ENCODE measurements at regions not wholly inside any gene's neighbourhood (a gene's known extent, or its start where the extent isn't known, plus 50 kb on each side); places are given as distances from the start of the nearest gene placed in this dataset.

DNA sequence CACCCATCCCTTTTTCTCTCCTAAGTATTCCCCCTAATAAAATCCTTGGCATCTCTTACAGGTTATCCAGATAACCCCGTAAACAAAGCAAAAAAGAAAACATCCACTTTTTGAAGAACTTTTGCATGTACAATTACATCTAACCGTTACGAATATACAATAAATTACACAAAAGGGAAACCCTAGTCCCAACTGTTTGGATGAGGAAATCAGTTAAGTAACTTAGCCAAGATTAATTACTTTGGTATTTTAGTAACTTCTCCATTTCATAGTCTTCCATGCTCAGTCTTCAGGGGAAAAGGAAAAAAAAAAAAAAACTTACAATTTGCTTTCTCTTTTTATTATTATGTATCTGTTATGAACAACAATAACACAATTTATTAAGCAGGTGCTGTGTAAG is 212.9 kb downstream of the ACTL7B start:
- Histone ChIP-seq H3K27ac (no peak overlapping the region), H3K36me3 (replicated peaks in 1 of 2) (no peaks in the 10 kb centered on the region), H3K4me3 (no peak overlapping the region), H3K27me3 (no peaks in the 10 kb centered on the region), H3K9me3 (replicated peaks in 1 of 3) (no peaks in the 10 kb centered on the region), H3K4me1 (replicated peaks in 1 of 2) (no peaks in the 10 kb centered on the region)
- whole genome bisulfite sequencing, 4 donors = 68 to 92% (median 82%) methylated on average over 3 of the region's 3 CpGs
- intact Hi-C loops (cut with DNase I) = no loop called here
- no peak for DNase-seq
- no peak for TF ChIP-seq POLR2A (IDR thresholded peaks at IDR 0.05)
- TF ChIP-seq, protein P1, sequence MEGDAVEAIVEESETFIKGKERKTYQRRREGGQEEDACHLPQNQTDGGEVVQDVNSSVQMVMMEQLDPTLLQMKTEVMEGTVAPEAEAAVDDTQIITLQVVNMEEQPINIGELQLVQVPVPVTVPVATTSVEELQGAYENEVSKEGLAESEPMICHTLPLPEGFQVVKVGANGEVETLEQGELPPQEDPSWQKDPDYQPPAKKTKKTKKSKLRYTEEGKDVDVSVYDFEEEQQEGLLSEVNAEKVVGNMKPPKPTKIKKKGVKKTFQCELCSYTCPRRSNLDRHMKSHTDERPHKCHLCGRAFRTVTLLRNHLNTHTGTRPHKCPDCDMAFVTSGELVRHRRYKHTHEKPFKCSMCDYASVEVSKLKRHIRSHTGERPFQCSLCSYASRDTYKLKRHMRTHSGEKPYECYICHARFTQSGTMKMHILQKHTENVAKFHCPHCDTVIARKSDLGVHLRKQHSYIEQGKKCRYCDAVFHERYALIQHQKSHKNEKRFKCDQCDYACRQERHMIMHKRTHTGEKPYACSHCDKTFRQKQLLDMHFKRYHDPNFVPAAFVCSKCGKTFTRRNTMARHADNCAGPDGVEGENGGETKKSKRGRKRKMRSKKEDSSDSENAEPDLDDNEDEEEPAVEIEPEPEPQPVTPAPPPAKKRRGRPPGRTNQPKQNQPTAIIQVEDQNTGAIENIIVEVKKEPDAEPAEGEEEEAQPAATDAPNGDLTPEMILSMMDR (IDR thresholded peaks at IDR 0.05) = no peak

GRCh38 chr9:108640230-108640629 is 215.6 kb downstream of the ACTL7B start:
- Histone ChIP-seq H3K9me3 (replicated peaks in 1 of 3) (no peaks in the 10 kb centered on the region), H3K4me1 (replicated peaks in 1 of 2) (no peaks in the 10 kb centered on the region), H3K36me3 (replicated peaks in 1 of 2) (no peaks in the 10 kb centered on the region), H3K4me3 (no peak overlapping the region), H3K27me3 (no peaks in the 10 kb centered on the region), H3K27ac (no peak overlapping the region)
- TF ChIP-seq POLR2A (IDR thresholded peaks at IDR 0.05) = no peak
- TF ChIP-seq, protein P1 (IDR thresholded peaks at IDR 0.05) = no peak
- intact Hi-C loops (cut with DNase I) = no loop called here
- WGBS, 4 donors = 90 to 100% (median 92%) methylated on average over 1 of the region's 1 CpG
- DNase-seq = no peak

- H3K27me3 ChIP-seq = no peaks in the 10 kb centered on the region
- no peak for TF ChIP-seq POLR2A (IDR thresholded peaks at IDR 0.05)
- TF ChIP-seq, protein P1 (IDR thresholded peaks at IDR 0.05) = no peak
- no peaks in the 10 kb centered on the region for H3K9me3 ChIP-seq (replicated peaks in 1 of 3)
- H3K4me1 ChIP-seq (replicated peaks in 1 of 2) = no peaks in the 10 kb centered on the region
- H3K4me3 ChIP-seq = no peak overlapping the region
- H3K27ac ChIP-seq = no peak overlapping the region
- intact Hi-C loops (cut with DNase I) = no loop called here
- H3K36me3 ChIP-seq (replicated peaks in 1 of 2) = no peaks in the 10 kb centered on the region
- WGBS, 4 donors = 66 to 78% (median 73%) methylated on average over 3 of the region's 3 CpGs
- DNase-seq = no peak
Measured at GRCh38 chr9:108639696-108640095, 216.1 kb downstream of the ACTL7B start.

DNA sequence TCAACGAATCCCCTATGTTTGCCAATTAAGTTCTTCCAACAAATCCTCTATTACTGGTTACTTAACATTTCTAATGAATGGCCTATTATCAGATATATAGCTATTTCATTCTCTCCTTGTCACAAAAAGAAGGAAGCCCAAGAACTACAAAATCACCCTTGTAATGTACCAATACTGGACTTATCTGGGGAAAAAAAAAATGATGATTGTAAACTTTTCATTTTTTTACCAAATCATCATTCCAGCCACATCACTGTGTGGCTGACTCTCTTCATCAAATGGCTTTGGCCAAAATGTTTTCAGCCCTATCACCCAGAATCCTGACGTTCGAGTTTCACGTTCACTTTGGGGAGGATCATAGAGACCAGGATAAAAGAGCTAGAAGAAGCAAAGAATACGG is 216.7 kb downstream of the ACTL7B start:
- WGBS, 4 donors = 78 to 85% (median 83%) methylated on average over 5 of the region's 5 CpGs
- Histone ChIP-seq H3K4me3 (no peak overlapping the region), H3K36me3 (replicated peaks in 1 of 2) (no peaks in the 10 kb centered on the region), H3K9me3 (replicated peaks in 1 of 3) (no peaks in the 10 kb centered on the region), H3K27ac (no peak overlapping the region), H3K4me1 (replicated peaks in 1 of 2) (no peaks in the 10 kb centered on the region), H3K27me3 (no peaks in the 10 kb centered on the region)
- intact Hi-C loops (cut with DNase I) = no loop called here
- no peak for DNase-seq
- TF ChIP-seq, protein P1 (IDR thresholded peaks at IDR 0.05) = no peak
- no peak for TF ChIP-seq POLR2A (IDR thresholded peaks at IDR 0.05)

Data from adrenal gland (tissue), 9 donors.